T-helper 2 cell treated with Interferon-gamma antibody and Interleukin-4, amounts not matched to agents 100 ng/mL and 5 ng/mL, for 36 hours (primary cell): ENCODE measurements at regions not wholly inside any gene's neighbourhood (a gene's known extent, or its start where the extent isn't known, plus 50 kb on each side); places are given as distances from the start of the nearest gene placed in this dataset.
"Not testable (repeated sequence)": the region's sequence is repeated elsewhere in the genome, so short reads cannot be mapped to it uniquely, and the experiment has no call there.

Experiments
- intact Hi-C: fragments of 100-400 bp; cut with micrococcal nuclease; formaldehyde crosslinking; loops from one replicate; pipeline ENCODE4 v1.15.1; 2023

DNA sequence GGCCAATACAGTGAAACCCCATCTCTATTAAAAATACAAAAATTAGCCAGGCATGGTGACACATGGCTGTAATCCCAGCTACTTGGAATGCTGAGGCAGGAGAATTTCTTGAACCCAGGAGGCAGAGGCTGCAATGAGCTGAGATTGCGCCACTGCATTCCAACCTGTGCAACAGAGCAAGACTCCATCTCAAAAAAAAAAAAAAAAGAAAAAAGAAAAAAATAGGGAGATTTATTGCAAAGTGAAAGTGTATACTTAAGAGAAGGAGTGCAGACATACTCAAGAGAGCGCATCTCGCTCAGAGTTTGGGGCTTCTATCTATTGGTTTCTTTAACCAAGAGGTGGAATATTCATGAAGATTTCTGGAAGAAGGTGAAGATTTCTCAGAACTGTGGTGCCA is 708.4 kb downstream of the XPNPEP1 start:
- intact Hi-C loops = not testable (repeated sequence)

DNA sequence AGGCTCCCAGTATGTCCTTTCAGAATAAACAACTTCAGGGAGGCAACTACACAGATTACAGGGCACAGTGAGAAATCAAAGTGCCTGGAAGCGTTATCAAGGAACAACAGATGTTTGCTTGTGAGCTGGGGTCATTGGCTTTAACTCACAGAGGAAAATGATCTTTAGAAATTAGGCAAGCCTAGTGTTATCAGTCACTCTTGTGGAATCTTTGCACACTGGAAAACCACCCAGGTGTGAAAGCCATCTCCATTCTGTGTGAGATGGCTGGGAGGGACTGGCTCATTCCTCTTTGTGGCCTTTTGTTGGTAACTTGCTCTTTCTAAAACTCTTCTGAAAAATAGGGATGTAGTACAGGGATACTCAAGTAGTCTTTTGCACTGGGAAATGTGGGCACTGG is 716.0 kb downstream of the XPNPEP1 start:
- intact Hi-C loops = no loop called here

GRCh38 chr10:109205929-109206585 is 717.3 kb downstream of the XPNPEP1 start:
- intact Hi-C loops = no loop called here

DNA sequence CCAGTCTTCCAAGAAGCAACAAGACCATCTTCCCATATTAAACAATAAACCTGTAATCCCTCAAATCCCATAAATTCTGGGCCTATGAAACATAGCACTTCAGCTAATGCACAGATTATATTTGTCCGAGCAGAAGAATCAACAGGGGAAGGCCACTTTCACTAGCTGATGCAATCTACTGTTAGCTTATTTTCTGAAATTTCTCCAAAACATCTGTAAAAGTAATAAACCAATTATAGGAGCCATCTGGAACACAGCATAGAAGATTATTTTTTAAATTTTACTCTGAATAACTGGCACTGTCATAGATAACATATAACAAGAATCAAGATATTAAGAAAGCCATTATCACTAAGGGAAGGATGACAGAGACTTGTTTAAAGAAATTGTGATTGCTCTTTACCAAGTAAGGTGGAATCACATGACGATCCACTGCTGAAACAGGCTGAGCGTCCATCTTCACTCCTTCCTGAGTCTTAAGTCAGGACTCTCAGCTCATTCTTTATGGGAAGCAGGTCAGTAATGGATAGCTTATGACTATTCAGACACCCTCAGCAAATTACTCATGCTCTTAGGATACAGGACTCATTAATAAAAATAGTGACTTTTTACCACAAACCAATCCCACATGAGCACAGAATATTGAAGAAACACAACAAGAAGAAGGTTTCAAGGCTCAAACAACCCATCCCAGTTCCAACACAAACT is 719.5 kb downstream of the XPNPEP1 start:
- intact Hi-C loops = no loop called here

DNA sequence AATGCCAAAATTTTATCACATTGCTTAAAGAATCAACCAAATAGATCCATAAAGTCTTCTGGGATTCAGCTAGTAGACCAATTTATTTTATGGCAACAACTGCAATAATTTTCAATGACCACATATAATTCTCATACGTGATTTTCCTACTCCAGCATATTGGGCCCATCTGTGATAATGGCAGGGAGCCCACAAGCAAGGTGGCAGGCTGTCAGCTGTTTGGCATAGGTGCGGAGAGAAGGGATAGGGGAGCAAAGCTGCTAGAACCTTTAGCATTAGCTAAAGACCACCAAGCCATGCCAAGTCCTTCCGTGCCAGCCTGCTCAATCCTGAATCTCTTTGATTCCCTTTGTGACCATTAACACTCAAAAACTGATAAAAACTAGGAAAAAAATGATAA is 721.2 kb downstream of the XPNPEP1 start:
- intact Hi-C loops = no loop called here

DNA sequence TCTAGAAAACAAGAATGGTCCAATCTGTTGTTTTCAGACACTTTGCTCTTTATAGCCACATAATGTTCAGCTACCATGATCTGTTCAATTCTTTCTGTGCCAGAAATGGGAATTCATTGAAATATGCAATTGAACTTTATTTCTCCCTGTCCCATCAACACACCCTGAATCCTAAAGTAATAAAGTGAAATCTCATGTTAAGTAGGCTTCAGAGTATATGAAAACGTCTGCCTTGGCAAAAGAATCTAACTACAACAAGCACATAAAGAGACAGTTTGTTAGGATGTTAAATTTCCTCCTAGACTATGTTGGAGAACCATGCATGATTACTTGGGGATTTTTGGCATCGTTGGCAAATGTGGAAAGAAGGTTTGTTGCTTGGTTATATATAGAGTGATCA is 722.7 kb downstream of the XPNPEP1 start:
- intact Hi-C loops = no loop called here

GRCh38 chr10:109191823-109192222 is 731.5 kb downstream of the XPNPEP1 start:
- intact Hi-C loops = no loop called here

DNA sequence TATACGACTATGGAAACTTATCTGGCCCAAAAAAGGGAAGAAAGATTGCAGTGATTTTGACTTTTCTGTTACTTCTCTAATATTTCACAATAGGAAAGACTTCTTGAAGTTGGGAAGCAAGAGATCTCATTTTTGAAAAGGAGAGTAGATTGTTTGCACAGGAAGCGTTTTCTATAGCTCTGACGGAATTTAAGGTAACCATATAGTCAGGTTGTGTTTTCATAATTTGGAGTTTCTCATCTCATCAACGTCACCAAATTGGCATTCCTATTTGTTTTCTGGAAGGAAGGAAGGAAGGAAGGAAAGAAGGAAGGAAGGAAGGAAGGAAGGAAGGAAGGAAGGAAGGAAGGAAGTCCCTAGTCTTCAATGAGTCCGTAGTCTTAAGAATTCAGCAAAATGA is 732.0 kb downstream of the XPNPEP1 start:
- intact Hi-C loops = no loop called here

DNA sequence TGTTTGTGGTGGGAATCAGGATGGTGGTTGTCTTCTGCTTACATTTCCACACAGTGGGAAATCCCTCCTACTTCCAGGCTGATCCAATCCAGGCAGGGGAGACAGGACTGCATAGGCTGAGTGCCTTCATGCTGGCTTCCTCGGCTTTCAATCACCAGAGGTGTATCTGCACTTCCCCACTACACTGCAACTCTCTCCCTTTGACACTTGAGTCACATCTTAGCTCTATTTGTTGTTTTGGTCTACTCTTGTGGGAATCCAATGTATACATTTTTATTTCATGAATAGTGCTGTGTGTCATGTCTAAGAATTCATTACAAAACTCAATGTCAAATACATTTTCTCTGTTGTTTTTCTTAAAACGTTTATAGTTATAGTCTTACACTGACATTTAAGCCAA is 735.6 kb downstream of the XPNPEP1 start:
- intact Hi-C loops = no loop called here

GRCh38 chr10:109183366-109183765 is 739.9 kb downstream of the XPNPEP1 start:
- intact Hi-C loops = no loop called here

DNA sequence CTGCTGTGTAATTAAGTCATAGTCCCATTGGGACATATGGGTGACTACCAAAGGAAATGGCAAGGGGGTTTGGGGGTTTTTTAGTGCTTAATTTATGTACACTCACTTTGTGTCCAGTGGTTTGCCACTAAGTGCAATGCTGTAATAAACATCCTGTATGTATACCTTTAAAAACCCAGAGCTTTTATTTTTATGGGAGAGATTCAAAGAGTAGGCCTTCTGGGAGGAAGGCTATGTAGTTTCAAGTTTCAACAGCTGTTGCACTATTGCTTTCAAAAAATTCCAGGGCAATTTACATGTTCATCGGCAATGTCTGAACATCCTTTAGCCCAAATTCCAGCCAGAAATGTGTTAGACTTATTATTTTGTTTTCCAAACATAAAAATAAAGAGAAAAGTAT is 744.7 kb downstream of the XPNPEP1 start:
- intact Hi-C loops = no loop called here

DNA sequence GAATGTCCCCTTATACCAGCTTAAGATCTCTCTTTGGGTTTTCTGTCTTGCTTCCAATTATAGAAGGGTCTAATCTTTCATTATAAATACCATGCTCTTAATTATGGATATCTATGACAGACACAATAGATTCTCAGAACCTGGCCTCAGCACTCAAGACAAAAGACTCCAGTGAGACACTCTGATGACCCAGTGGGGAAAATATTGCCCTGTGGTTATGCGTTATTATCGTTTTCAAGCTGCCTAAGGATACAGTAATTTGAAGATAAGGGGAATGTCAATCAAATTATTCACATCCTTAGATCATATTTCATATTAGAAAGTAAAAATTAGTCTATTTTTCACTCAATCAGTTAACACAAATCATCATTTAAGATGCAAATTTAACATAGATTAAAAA is 748.8 kb downstream of the XPNPEP1 start:
- intact Hi-C loops = no loop called here

DNA sequence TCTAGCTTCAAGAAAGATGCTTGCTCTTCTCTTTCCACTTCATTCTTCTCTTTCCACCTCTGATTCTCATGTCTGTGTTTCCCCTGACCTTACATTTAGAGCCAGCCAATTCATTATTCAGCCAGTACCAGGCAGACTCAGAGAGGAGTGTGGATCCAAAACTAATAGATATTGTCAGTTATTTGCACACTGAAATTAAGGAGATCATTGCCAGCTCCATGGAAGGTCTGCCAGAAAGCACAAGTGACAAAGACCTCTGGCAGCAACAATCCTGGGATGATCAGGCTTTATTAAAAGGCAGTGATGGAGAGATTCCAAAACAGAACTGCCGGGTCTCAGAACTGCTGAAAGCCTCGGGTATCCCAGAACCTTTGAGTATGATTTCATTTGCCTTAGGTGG is 749.4 kb downstream of the XPNPEP1 start:
- intact Hi-C loops = no loop called here

GRCh38 chr10:109173121-109173520 is 750.2 kb downstream of the XPNPEP1 start:
- intact Hi-C loops = no loop called here

GRCh38 chr10:109166935-109167334 is 756.4 kb downstream of the XPNPEP1 start:
- intact Hi-C loops = no loop called here

GRCh38 chr10:109159351-109159750 is 764.0 kb downstream of the XPNPEP1 start:
- intact Hi-C loops = no loop called here

GRCh38 chr10:109156396-109156795 is 766.9 kb downstream of the XPNPEP1 start:
- intact Hi-C loops = no loop called here

- intact Hi-C loops = no loop called here
Observed at GRCh38 chr10:109149666-109150350, 773.5 kb downstream of the XPNPEP1 start.

- intact Hi-C loops = no loop called here
Observed at GRCh38 chr10:109127363-109127762, 795.9 kb downstream of the XPNPEP1 start.

DNA sequence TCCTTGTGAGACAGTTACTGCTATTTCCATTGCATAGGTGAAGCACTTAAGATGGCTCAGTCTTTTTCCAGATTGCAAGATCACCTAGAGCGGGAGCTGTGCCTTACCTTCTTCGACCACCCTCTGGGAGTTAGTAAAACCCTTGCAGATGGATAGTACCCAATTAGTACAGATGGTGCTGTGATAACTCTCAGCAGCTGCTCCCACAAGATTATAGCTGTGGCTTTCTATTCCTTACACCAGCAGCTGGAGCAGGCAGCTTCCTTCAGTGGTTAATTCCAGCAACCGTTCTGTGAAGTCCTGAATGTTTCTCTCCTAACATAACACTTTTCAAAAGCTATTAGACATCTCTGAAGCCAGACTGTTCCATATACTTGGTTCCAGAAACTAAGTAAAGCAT is 796.8 kb downstream of the XPNPEP1 start:
- intact Hi-C loops = no loop called here

GRCh38 chr10:109126016-109126415 is 797.3 kb downstream of the XPNPEP1 start:
- intact Hi-C loops = no loop called here

DNA sequence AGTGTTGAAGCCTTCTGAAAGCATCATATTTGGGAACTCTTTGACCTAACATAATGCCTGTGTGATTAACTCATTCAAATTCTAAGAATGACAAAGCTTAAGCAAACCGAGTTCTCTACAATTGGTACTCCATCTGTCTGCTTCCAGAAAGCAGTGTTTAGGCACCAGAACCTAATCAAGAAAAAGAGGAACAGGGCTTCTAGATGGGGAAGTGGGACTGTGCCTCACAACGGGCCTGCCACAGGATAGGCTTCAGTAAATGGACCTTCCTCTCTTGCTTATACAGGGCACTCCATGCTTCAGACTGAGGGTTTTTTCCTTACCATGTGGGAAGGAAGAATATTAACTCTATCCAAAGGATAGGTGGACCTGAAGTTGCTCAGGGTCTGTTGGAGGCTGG is 808.1 kb downstream of the XPNPEP1 start:
- intact Hi-C loops = no loop called here

DNA sequence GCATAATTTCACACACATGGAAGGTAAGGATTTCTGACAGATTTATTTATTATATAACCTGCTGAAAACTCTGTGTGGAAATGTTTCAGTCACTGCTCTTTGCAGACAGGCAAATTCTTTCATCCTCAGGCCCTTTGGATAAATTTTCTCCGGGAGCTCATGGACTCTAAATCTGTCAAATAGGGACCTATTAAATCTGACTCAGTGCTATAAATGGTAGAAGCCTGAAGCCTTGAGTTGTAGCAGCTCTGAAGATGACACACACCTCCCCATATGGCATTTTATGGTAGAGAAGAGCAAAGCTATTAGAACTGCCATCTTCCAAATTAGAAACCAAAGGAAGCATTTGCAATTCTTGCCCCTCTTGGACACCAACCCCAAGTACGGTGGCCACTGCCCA is 808.7 kb downstream of the XPNPEP1 start:
- intact Hi-C loops = no loop called here
